ENCODE measurements at regions not wholly inside any gene's neighbourhood (a gene's known extent, or its start where the extent isn't known, plus 50 kb on each side); places are given as distances from the start of the nearest gene placed in this dataset.

DNA sequence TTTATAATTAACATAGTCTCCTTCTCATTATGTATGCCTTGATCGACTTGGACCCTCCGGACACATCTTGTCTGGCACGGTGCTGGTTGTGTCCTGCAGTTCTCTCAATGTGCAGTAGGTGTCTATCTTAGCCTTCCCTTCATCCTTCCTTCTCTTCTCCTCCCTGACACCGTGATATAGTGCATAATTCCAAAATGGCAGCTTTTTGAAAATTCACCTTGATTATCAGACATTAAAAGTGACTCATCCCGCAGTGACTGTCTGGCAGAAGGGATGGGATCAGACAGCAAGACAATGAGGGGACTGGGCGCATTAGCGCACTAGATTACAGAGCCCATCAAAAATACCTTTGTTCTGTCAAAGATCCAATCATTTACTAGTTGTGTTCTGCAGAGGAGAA, 70.0 kb upstream of the PMFBP1 start:
- TF ChIP-seq, protein P1, sequence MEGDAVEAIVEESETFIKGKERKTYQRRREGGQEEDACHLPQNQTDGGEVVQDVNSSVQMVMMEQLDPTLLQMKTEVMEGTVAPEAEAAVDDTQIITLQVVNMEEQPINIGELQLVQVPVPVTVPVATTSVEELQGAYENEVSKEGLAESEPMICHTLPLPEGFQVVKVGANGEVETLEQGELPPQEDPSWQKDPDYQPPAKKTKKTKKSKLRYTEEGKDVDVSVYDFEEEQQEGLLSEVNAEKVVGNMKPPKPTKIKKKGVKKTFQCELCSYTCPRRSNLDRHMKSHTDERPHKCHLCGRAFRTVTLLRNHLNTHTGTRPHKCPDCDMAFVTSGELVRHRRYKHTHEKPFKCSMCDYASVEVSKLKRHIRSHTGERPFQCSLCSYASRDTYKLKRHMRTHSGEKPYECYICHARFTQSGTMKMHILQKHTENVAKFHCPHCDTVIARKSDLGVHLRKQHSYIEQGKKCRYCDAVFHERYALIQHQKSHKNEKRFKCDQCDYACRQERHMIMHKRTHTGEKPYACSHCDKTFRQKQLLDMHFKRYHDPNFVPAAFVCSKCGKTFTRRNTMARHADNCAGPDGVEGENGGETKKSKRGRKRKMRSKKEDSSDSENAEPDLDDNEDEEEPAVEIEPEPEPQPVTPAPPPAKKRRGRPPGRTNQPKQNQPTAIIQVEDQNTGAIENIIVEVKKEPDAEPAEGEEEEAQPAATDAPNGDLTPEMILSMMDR (tag by site-specific recombination; IDR thresholded peaks at IDR 0.05): peak; percentile 51
- TF ChIP-seq ZBTB17 (tag by site-specific recombination; IDR thresholded peaks at IDR 0.05) (no peak), SP3 (tag by site-specific recombination; IDR thresholded peaks at IDR 0.05) (no peak), ZNF501 (tag by site-specific recombination; IDR thresholded peaks at IDR 0.05) (no peak), ZNF175 (tag by site-specific recombination; IDR thresholded peaks at IDR 0.05) (no peak), SP2 (tag by site-specific recombination; IDR thresholded peaks at IDR 0.05) (no peak)
